Skeletal muscle cell (primary cell): ENCODE measurements at regions not wholly inside any gene's neighbourhood (a gene's known extent, or its start where the extent isn't known, plus 50 kb on each side); places are given as distances from the start of the nearest gene placed in this dataset.
"Not testable (repeated sequence)": the region's sequence is repeated elsewhere in the genome, so short reads cannot be mapped to it uniquely, and the experiment has no call there.

Source experiments
- DNase-seq: peaks from one replicate; pipeline ENCODE4 v3.0.0-alpha.2; 2010; ENCODE audit warnings: low read depth
- H3K4me3 ChIP-seq: 2 replicates; pipeline ENCODE4 v1.5.1; 2011; ENCODE audit warnings: low read depth, mild to moderate bottlenecking, control low read depth, low read length, moderate library complexity

DNA sequence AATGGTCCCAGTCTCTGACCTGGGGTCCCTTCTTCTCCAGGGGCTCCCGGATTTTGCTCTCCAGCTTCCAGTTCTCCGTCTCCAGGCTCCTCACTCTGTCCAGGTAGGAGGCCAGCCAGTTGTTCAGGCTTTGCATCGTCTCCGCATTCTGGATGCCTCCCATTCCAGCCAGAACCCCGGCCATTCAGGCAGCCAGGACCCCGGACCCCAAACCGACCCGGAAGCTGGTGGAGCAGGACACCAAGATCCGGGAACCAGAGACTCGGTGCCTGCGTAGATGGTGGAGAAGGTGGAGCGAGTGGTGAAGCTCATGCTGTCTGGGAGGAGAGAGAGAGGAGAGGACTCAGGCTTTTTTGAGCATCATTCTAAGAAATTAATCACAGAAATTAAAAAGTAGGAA lies 572.4 kb upstream of the NCAM2 start:
- H3K4me3 ChIP-seq = no peak overlapping the region
- DNase-seq = no peak

DNA sequence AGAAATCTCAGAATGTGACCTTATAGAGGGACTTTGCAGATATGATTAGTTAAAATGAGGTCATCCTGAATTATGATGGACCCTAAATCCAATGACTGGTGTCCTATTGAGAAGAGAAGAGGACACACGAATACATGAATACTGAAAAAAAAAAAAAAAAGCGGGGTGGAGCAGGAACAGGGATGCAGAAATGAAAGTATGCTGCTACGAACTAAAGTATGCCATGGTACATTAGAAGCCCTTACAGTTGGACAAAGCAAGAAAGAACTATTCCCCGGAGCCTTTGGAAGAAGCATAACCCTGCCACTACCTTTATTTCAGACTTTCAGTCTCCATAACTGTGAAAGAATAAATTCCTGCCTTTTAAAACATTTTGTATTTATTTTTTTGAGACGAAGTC lies 557.9 kb upstream of the NCAM2 start:
- H3K4me3 ChIP-seq = no peak overlapping the region
- no peak for DNase-seq

GRCh38 chr21:20443558-20444155 lies 554.6 kb upstream of the NCAM2 start:
- DNase-seq = no peak

DNA sequence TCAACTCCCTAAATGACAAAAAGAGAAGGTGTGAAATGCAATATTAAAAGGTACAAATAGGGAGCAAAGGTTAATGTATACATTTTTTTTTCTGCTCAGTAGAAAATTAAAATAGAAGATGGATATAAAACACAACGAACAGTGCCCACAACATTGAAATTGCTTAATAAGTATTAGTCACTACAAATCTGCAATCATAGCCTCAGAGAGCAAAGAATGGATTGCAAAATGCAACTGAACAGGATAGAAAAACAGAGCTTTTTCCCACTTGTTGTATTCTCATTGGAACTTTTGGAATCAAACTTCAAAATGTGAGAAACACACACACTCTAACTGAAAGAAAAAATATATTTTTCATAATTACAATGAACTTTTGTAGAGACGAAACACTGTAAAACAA lies 552.2 kb upstream of the NCAM2 start:
- no peak for DNase-seq
- no peak overlapping the region for H3K4me3 ChIP-seq

More at GRCh38 chr21:20443558-20444155, 554.6 kb upstream of the NCAM2 start:
- no peak overlapping the region for H3K4me3 ChIP-seq

DNA sequence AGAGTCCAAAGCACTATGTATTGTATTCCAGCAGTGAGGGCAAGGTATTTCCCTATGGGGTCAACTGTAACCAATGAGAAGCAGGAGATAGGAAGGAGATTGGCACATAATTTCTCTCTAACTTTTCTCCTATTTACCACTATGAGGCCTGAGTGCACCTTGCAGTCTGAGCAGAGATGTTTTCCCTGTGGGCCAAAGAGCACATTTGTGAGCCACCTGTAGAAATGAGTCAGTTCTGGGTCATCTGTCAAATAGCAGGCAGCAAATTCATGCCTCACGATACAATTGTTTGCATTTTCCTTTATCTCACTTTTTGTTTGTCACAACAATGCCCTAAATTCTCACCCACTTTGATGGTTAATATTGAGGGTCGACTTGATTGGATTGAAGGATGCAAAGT lies 547.2 kb upstream of the NCAM2 start:
- no peak overlapping the region for H3K4me3 ChIP-seq
- DNase-seq = no peak

- H3K4me3 ChIP-seq = no peak overlapping the region
- no peak for DNase-seq
Observed at GRCh38 chr21:20452935-20453334, 545.3 kb upstream of the NCAM2 start.

- DNase-seq = no peak
- H3K4me3 ChIP-seq = no peak overlapping the region
Observed at GRCh38 chr21:20459838-20460237, 538.4 kb upstream of the NCAM2 start.

GRCh38 chr21:20463362-20463761 lies 534.8 kb upstream of the NCAM2 start:
- DNase-seq = no peak
- H3K4me3 ChIP-seq = no peak overlapping the region

DNA sequence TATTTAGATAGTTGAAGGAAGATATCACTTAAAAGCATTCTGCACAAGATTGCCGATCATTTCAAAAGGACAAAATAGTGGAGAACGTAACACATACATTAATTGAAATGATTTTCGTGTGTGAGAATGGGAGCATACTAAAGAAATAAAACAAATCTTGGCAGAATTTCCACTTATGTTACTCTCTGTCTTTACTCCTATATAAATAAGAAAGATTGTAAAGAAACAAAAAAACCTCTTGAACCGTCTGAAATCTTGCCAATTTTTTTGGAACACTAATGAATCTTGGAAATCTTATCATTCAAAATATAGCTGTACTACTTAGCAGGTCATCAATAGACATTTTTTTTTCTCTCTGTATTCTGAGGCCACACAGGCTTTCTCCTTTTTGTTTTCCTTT lies 528.8 kb upstream of the NCAM2 start:
- no peak for DNase-seq

DNA sequence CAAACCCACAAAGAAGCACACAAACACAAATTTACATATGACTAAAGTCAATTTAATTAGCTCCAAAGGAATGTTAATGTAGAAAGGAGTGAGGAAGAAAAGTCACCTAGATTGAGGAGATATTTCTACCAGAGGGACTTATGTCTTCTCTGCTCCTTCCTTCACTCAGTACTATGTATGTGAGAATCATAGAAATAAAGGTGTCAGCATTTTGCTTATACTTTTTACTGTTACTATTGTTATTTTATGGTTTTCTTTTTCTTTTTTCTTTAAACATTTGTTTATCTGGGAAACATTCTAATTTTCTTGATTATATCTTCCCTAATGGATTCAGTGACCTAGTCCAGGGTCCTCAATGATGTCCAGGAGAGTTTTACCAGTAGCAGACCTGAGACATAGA lies 511.9 kb upstream of the NCAM2 start:
- DNase-seq = no peak

More for the DNA sequence above, 528.8 kb upstream of the NCAM2 start:
- no peak overlapping the region for H3K4me3 ChIP-seq

GRCh38 chr21:20502915-20503314 lies 495.3 kb upstream of the NCAM2 start:
- not testable (repeated sequence) for DNase-seq, H3K4me3 ChIP-seq

More for the DNA sequence above, 511.9 kb upstream of the NCAM2 start:
- H3K4me3 ChIP-seq = no peak overlapping the region

- no peak for DNase-seq
Observed at GRCh38 chr21:20507783-20508182, 490.4 kb upstream of the NCAM2 start.

DNA sequence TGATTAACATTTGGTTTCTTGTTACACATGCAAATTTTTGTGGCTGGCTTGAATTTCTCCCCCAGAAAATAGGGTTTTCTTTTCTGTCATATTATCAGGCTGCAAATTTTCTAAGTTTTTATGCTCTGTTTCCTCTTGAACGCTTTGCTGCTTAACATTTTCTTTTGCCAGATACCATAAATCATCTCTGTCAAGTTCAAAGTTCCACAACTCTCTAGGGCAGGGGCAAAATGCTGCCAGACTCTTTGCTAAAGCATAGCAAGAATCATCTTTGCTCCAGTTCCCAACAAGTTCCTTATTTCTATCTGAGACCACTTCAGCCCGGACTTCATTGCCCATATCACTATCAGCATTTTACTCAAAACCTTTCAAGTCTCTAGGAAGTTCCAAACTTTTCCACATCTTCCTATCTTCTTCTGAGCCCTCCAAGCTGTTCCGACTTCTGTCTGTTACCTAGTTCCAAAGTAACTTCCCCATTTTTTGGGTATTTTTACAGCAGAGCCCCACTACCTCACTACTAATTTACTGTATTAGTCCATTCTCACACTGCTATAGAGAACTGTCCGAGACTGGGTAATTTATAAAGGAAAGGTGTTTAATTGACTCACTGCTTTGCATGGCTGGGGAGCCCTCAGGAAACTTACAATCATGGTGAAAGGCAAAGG lies 486.9 kb upstream of the NCAM2 start:
- H3K4me3 ChIP-seq = no peak overlapping the region
- no peak for DNase-seq

More at GRCh38 chr21:20507783-20508182, 490.4 kb upstream of the NCAM2 start:
- H3K4me3 ChIP-seq = no peak overlapping the region

GRCh38 chr21:20515446-20515845 lies 482.8 kb upstream of the NCAM2 start:
- DNase-seq = no peak
- H3K4me3 ChIP-seq = no peak overlapping the region

GRCh38 chr21:20519076-20519475 lies 479.1 kb upstream of the NCAM2 start:
- no peak for DNase-seq
- H3K4me3 ChIP-seq = no peak overlapping the region

DNA sequence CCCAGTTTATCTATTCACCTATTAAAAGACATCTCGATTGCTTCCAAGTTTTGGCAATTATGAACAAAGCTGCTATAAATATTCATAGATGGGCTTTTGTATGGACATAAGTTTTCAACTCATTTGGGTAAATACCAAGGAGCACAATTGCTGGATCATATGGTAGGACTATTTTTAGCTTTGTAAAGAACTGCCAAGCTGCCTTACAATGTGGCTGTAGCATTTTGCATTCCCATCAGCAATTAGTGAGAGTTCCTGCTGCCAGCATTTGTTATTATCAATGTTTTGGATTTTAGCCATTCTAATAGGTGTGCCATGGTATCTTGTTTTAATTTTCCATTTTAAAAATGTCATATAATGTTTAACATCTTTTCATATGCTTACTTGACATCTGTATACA lies 475.6 kb upstream of the NCAM2 start:
- no peak for DNase-seq
- no peak overlapping the region for H3K4me3 ChIP-seq

DNA sequence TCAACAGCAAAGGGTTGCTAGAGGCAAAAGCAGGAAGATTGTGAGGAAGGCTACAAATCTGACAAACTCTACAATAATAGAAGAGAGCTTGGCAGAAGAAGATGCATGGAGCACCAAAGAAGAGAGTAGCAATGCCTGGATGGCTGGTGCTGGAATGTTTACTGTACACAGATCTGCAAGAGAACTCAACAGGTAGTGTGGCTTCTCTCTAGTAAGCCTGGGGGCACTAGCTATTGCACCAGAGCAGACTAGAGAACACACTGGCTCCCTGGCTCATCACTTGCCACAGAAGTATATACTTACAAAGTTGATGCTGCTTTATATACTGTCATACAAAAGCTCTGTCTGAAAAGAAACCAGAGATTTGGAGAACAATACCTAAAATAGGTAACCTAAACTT lies 475.0 kb upstream of the NCAM2 start:
- DNase-seq = no peak
- H3K4me3 ChIP-seq = no peak overlapping the region

DNA sequence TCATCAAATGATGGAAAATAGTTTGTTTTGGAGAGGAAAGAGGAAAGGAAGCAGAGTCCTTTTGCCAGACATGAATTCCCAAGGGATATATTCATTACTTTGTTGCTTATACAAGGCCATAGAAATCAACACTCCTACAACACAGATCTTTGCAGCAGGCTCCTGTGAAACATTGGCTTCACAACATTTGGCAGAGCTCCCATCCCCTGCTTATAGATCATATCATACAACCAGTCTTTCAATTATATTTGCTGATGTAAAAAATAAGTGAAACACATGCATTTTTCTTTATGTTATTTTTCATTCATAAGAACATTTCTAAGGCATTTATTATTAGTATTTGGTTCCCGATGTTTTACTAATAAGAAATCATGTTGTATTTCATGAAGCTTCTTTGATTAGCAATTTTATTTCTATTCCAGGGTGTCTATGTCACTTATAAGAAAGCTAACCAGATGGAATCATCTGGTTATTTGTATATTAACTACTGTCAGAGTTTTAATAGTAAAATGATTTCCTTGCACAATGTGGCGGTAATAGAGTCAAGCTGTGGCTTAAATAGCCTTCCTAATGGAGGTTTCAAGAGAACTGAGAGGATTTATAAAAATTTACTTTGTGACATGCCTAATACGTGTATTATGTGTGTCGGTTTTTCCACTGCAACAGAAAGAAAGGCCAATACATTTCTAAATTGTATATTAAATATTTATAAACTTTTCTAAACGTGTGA lies 470.3 kb upstream of the NCAM2 start:
- H3K4me3 ChIP-seq = no peak overlapping the region
- peak; percentile 1 for DNase-seq

GRCh38 chr21:20537130-20537529 lies 461.1 kb upstream of the NCAM2 start:
- H3K4me3 ChIP-seq = no peak overlapping the region
- no peak for DNase-seq

DNA sequence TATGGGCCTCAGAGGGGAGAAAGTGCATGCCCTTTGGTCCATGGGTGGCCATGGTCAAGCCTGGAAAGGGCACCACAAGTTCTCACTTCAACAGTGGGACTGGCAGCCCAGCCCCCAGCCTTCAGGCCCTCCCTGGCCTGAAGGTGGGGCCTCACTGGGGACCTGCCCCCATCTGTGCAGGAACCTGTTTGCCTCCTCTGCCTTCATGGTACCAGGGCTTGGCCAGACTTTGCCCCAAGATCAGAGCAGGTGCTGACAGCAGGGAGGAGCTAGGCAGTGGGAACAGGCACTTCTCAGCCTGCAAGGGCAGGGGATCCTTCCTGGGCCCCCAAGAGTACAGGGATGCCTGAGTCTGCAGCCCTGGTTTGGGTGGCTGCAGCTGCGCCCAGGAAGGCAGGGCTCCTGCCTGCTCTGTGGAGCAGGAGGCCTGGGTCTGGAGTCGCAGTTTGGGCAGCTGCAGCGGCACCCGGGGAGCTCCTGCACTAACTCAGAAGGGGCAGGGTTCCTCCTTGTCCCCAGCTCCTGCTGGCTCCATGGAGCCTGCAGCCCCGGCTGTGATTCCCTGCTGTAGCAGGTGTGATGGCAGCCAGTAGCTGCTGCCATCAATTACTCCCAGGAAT lies 460.1 kb upstream of the NCAM2 start:
- H3K4me3 ChIP-seq = no peak overlapping the region
- no peak for DNase-seq
